DMS53 (cell line): ENCODE measurements at regions not wholly inside any gene's neighbourhood (a gene's known extent, or its start where the extent isn't known, plus 50 kb on each side); places are given as distances from the start of the nearest gene placed in this dataset.
A peak's percentile ranks its signal among the peaks of the same experiment; 100 is the strongest.

Experiments
- DNase-seq: peaks from one replicate; lab custom pipeline; 2025; lab: John Stamatoyannopoulos, UW

- no peak for DNase-seq
These were observed 94.0 kb upstream of the SULT1C3 start for GRCh38 chr2:108145557-108146326.

GRCh38 chr2:108148555-108148954 lies 91.2 kb upstream of the SULT1C3 start:
- no peak for DNase-seq

GRCh38 chr2:108154366-108155061 lies 85.3 kb upstream of the SULT1C3 start:
- DNase-seq, result no peak

GRCh38 chr2:108161298-108161697 lies 78.5 kb upstream of the SULT1C3 start:
- no peak for DNase-seq

GRCh38 chr2:108164318-108164717 lies 75.5 kb upstream of the SULT1C3 start:
- DNase-seq, result no peak

- no peak for DNase-seq
These were observed 74.0 kb upstream of the SULT1C3 start for GRCh38 chr2:108165729-108166128.

- DNase-seq, result no peak
These were observed 72.1 kb upstream of the SULT1C3 start for GRCh38 chr2:108167699-108168098.

GRCh38 chr2:108169982-108170625 lies 69.7 kb upstream of the SULT1C3 start:
- DNase-seq, result peak; percentile 75

- no peak for DNase-seq
These were observed 68.1 kb upstream of the SULT1C3 start for GRCh38 chr2:108171657-108172056.

- peak; percentile 82 for DNase-seq
These were observed 57.3 kb upstream of the SULT1C3 start for GRCh38 chr2:108182489-108182888.

GRCh38 chr2:108184419-108184818 lies 55.3 kb upstream of the SULT1C3 start:
- peak; percentile 73 for DNase-seq

- DNase-seq, result peak; percentile 32
These were observed 50.5 kb upstream of the SULT1C3 start for GRCh38 chr2:108189316-108189715.
